Osteoblast (primary cell): ENCODE measurements at regions not wholly inside any gene's neighbourhood (a gene's known extent, or its start where the extent isn't known, plus 50 kb on each side); places are given as distances from the start of the nearest gene placed in this dataset.
"Not testable (repeated sequence)": the region's sequence is repeated elsewhere in the genome, so short reads cannot be mapped to it uniquely, and the experiment has no call there.

Experiments used
- DNase-seq: peaks from one replicate; pipeline ENCODE4 v3.0.0; 2011; ENCODE audit warnings: low spot score, mixed read lengths; ENCODE audit not compliant: insufficient read length; ENCODE audit errors: missing footprints
- H2AFZ ChIP-seq: 2 replicates; pipeline ENCODE4 v1.6.0; 2011; ENCODE audit warnings: mild to moderate bottlenecking, low read length
- H3K27ac ChIP-seq: 2 replicates; pipeline ENCODE4 v1.5.1; 2011; ENCODE audit warnings: mild to moderate bottlenecking, low read depth, low read length, moderate library complexity
- H3K27me3 ChIP-seq: 2 replicates; pipeline ENCODE4 v1.6.0; 2012; ENCODE audit warnings: mild to moderate bottlenecking, control low read depth, inconsistent platforms, low read length, moderate library complexity; ENCODE audit not compliant: insufficient read depth
- H3K36me3 ChIP-seq: 2 replicates; pipeline ENCODE4 v1.5.1; 2011; ENCODE audit warnings: mild to moderate bottlenecking, low read length, control low read depth, moderate library complexity; ENCODE audit not compliant: insufficient read depth
- H3K4me1 ChIP-seq: 2 replicates; pipeline ENCODE4 v1.5.1; 2011; ENCODE audit warnings: mild to moderate bottlenecking, low read length, control low read depth, moderate library complexity; ENCODE audit not compliant: insufficient read depth
- H3K4me2 ChIP-seq: 2 replicates; pipeline ENCODE4 v1.6.0; 2011; ENCODE audit warnings: mild to moderate bottlenecking, low read length; ENCODE audit not compliant: insufficient read depth
- H3K4me3 ChIP-seq: fragments of 200-600 bp; sonication (generic); 3 replicates; pipeline ENCODE4 v1.5.1; 2012; ENCODE audit warnings: mild to moderate bottlenecking, low read length, inconsistent platforms; ENCODE audit not compliant: insufficient read depth
- H3K79me2 ChIP-seq: 2 replicates; pipeline ENCODE4 v1.6.0; 2012; ENCODE audit warnings: mild to moderate bottlenecking, low read length, control low read depth, inconsistent platforms; ENCODE audit not compliant: insufficient read depth
- H3K9me3 ChIP-seq: 2 replicates; pipeline ENCODE4 v1.5.1; 2011; ENCODE audit warnings: low read depth, low read length, control low read depth
- H4K20me1 ChIP-seq: 2 replicates; pipeline ENCODE4 v1.6.0; 2012; ENCODE audit warnings: mild to moderate bottlenecking, low read length, control low read depth; ENCODE audit not compliant: insufficient read depth
- CTCF ChIP-seq: IDR thresholded peaks from 2 replicates; pipeline ENCODE4 v1.5.1; 2011; ENCODE audit warnings: mild to moderate bottlenecking, low read depth, low read length, moderate library complexity; ENCODE audit errors: extremely low read depth

GRCh38 chr2:61619561-61619960, 81.4 kb upstream of the XPO1 start:
- no peak for DNase-seq
- TF ChIP-seq CTCF, result no peak
- H3K36me3 ChIP-seq, result no peaks in the 10 kb centered on the region

DNA sequence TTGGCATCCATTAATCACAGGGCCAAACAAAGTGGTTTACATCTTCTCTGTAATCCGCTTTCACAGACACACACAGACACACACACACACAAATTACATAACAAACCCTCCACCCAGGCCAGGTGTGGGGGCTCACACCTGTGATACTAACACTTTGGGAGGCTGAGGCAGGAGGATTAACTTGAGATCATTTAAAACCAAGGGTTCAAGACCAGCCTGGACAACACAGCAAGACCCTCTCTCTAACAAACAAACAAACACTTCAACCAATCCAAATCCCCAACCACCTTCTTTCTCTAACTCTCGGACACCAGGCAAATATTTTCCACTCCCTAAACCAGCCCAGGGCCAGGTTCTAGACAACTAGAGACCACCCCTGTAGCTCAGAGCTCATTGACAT, 79.5 kb upstream of the XPO1 start:
- H3K27me3 ChIP-seq, result no peaks in the 10 kb centered on the region
- H2AFZ ChIP-seq, result no peak overlapping the region
- no peaks in the 10 kb centered on the region for H3K36me3 ChIP-seq
- DNase-seq, result no peak
- peaks cover 12% of the 10 kb centered on the region for H3K4me1 ChIP-seq
- no peak overlapping the region for H3K4me2 ChIP-seq
- H3K79me2 ChIP-seq, result no peaks in the 10 kb centered on the region
- no peak overlapping the region for H3K4me3 ChIP-seq
- H4K20me1 ChIP-seq, result no peaks in the 10 kb centered on the region
- no peak overlapping the region for H3K27ac ChIP-seq
- no peak for TF ChIP-seq CTCF
- H3K9me3 ChIP-seq, result no peaks in the 10 kb centered on the region

More at GRCh38 chr2:61619561-61619960, 81.4 kb upstream of the XPO1 start:
- Histone ChIP-seq H3K27ac (no peak overlapping the region), H3K4me2 (no peak overlapping the region), H3K4me1 (peaks cover 12% of the 10 kb centered on the region), H2AFZ (no peak overlapping the region), H4K20me1 (no peaks in the 10 kb centered on the region), H3K4me3 (no peak overlapping the region), H3K9me3 (no peaks in the 10 kb centered on the region), H3K79me2 (no peaks in the 10 kb centered on the region), H3K27me3 (peaks cover 3% of the 10 kb centered on the region)

DNA sequence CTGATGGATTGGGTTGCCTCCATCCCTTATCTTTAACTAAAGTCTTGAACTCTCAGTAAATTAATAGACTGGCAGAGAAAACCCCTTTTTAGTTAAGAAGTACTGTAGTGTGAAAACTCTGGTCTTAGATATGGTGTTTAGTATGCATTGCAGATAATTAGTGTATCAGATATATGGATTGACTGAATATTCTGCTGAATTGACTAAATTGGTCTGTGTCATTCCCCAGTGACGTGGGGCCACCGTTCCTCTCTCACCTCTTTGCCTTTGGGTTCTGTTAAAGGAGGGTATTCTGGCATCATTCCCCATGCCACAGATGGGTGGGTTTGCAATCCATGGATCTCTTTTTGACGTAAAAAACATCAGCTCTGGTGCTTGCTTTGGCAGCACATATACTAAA, 67.1 kb upstream of the XPO1 start:
- Histone ChIP-seq H3K79me2 (no peaks in the 10 kb centered on the region), H3K4me3 (no peak overlapping the region), H3K4me2 (no peak overlapping the region), H3K36me3 (no peaks in the 10 kb centered on the region), H3K4me1 (no peaks in the 10 kb centered on the region), H4K20me1 (no peaks in the 10 kb centered on the region), H3K27ac (no peak overlapping the region), H2AFZ (no peak overlapping the region), H3K9me3 (no peaks in the 10 kb centered on the region), H3K27me3 (no peaks in the 10 kb centered on the region)
- TF ChIP-seq CTCF, result no peak
- no peak for DNase-seq

- Histone ChIP-seq H3K79me2 (no peaks in the 10 kb centered on the region), H3K4me1 (no peaks in the 10 kb centered on the region), H4K20me1 (no peaks in the 10 kb centered on the region), H3K4me3 (no peak overlapping the region), H3K36me3 (no peaks in the 10 kb centered on the region), H3K27ac (no peak overlapping the region), H3K27me3 (no peaks in the 10 kb centered on the region), H3K4me2 (no peak overlapping the region), H2AFZ (no peak overlapping the region), H3K9me3 (no peaks in the 10 kb centered on the region)
- no peak for DNase-seq
- no peak for TF ChIP-seq CTCF
Measured at GRCh38 chr2:61604433-61604832, 66.3 kb upstream of the XPO1 start.

DNA sequence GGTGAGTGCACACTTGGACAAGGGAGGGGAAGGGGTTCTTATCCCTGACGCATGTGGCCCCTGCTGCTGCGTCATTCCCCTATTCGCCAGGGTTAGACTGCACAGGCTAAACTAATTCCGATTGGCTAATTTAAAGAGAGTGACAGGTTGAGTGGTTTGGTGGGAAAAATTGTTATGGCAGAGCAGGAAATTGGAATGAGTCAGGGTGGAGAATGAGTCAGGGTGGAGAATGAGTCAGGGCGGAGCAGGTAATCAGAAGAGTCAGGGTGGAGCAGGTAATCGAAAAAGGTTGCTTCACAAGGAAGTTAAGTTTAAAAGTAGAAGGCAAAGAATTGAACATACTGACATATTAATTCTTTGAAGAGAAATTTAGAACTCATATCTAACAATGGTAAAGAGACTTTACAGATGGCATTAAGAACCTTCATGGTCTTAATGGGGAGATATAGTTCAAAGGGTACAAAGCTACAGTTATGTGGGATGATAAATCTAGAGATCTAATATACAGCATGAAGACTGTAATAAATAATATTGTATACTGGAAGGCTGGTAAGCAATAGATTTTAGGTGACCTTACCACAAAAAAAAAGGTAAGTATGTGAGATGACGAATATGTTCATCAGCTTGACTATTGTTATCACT, 60.5 kb upstream of the XPO1 start:
- H3K4me1 ChIP-seq, DNase-seq, H2AFZ ChIP-seq, H3K9me3 ChIP-seq, H3K27ac ChIP-seq, H3K4me2 ChIP-seq, H3K27me3 ChIP-seq, H3K36me3 ChIP-seq, H3K79me2 ChIP-seq, H3K4me3 ChIP-seq, H4K20me1 ChIP-seq: not testable (repeated sequence)
